Progenitor cell of endocrine pancreas (in vitro differentiated cells): ENCODE measurements at regions not wholly inside any gene's neighbourhood (a gene's known extent, or its start where the extent isn't known, plus 50 kb on each side); places are given as distances from the start of the nearest gene placed in this dataset.
"Not testable (repeated sequence)": the region's sequence is repeated elsewhere in the genome, so short reads cannot be mapped to it uniquely, and the experiment has no call there.

Experiments
- DNase-seq: peaks from one replicate; pipeline ENCODE4 v3.0.0; 2021; ENCODE audit warnings: low spot score; ENCODE audit not compliant: unreplicated experiment
- H3K27ac Mint-ChIP-seq: 2 replicates; pipeline ENCODE4 v1.8.0; 2021; ENCODE audit warnings: mild to moderate bottlenecking, moderate library complexity, mixed read lengths
- H3K27me3 Mint-ChIP-seq: 2 replicates; pipeline ENCODE4 v1.8.0; 2021; ENCODE audit warnings: mixed read lengths
- H3K36me3 Mint-ChIP-seq: 2 replicates; pipeline ENCODE4 v1.8.0; 2022; ENCODE audit warnings: mixed read lengths; ENCODE audit not compliant: insufficient read depth
- H3K4me1 Mint-ChIP-seq: 2 replicates; pipeline ENCODE4 v1.8.0; 2021; ENCODE audit warnings: low read depth, mixed read lengths
- H3K4me3 Mint-ChIP-seq: 2 replicates; pipeline ENCODE4 v1.8.0; 2021; ENCODE audit warnings: low read depth, mild to moderate bottlenecking, moderate library complexity, mixed read lengths
- H3K9me3 Mint-ChIP-seq: 2 replicates; pipeline ENCODE4 v1.8.0; 2021; ENCODE audit warnings: low read depth, mixed read lengths
- TF ChIP-seq, protein P1 (sequence below): fragments of 200-600 bp; sonication (generic); IDR thresholded peaks from one replicate; pipeline ENCODE4 v1.5.0; 2021; ENCODE audit warnings: antibody characterized with exemption, mild to moderate bottlenecking; ENCODE audit not compliant: unreplicated experiment

DNA sequence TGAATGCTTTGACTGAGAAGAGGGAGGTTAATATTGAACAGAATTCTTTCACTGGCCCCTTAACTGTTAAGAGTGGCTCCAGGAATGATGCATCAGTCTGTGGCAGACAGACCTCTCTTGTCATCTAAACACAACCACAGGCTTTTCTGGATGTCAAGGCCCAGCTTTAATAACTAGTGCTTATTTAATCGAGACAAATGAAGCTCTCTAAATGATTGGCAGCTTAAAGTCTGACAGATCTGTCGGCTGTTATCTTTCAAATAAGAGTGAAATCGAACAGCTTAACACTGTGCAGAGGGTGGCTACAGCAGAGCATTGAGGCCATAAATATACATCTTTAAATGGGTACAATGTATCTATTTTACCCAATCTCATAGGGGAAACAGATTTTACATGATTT lies 500.8 kb upstream of the PABPC4L start:
- no peak overlapping the region for H3K4me3 Mint-ChIP-seq
- peaks cover 2% of the 10 kb centered on the region for H3K36me3 Mint-ChIP-seq
- TF ChIP-seq, protein P1, sequence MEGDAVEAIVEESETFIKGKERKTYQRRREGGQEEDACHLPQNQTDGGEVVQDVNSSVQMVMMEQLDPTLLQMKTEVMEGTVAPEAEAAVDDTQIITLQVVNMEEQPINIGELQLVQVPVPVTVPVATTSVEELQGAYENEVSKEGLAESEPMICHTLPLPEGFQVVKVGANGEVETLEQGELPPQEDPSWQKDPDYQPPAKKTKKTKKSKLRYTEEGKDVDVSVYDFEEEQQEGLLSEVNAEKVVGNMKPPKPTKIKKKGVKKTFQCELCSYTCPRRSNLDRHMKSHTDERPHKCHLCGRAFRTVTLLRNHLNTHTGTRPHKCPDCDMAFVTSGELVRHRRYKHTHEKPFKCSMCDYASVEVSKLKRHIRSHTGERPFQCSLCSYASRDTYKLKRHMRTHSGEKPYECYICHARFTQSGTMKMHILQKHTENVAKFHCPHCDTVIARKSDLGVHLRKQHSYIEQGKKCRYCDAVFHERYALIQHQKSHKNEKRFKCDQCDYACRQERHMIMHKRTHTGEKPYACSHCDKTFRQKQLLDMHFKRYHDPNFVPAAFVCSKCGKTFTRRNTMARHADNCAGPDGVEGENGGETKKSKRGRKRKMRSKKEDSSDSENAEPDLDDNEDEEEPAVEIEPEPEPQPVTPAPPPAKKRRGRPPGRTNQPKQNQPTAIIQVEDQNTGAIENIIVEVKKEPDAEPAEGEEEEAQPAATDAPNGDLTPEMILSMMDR, result no peak
- peaks cover 17% of the 10 kb centered on the region for H3K9me3 Mint-ChIP-seq
- H3K27ac Mint-ChIP-seq, result no peak overlapping the region
- H3K4me1 Mint-ChIP-seq, result no peaks in the 10 kb centered on the region
- no peaks in the 10 kb centered on the region for H3K27me3 Mint-ChIP-seq
- DNase-seq, result no peak

DNA sequence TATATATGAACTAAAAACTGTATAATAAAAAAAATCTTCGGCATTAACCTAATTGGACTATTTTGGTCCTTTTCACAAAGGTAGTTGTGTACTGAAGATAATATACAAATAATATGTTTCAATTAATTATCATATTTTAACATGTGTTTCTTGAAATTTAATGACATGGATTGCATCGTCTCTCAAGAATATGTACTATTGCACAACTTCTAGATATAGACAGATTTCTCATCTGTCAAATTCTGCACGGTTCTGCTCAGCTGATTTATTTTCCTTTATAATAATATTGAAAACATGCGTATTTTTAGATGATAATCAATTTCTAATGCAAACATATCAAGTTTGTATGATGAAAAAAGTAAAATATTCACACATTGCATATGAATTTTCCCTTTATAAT lies 498.7 kb upstream of the PABPC4L start:
- H3K36me3 Mint-ChIP-seq, result peaks cover 2% of the 10 kb centered on the region
- peaks cover 17% of the 10 kb centered on the region for H3K9me3 Mint-ChIP-seq
- no peaks in the 10 kb centered on the region for H3K27me3 Mint-ChIP-seq
- TF ChIP-seq, protein P1, result no peak
- H3K4me1 Mint-ChIP-seq, result no peaks in the 10 kb centered on the region
- no peak overlapping the region for H3K4me3 Mint-ChIP-seq
- no peak for DNase-seq
- H3K27ac Mint-ChIP-seq, result no peak overlapping the region

DNA sequence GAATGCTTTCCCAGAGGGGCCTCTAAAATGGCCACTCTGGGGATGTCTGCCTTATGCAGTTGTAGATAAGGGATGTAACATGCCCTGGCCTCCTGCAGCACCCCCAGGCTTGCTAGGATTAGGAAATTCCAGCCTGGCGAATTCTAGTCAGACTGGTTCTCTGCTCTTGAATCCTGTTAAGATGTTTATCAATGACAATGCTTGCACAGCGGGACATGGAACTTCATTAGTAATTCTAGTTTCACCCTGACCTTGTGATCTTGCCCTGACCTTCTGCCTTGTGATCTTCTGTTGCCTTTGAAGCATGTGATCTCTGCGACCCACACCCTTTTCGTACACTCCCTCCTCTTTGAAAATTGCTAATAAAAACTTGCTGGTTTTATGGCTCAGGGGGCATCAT lies 497.2 kb upstream of the PABPC4L start:
- H3K36me3 Mint-ChIP-seq, H3K4me1 Mint-ChIP-seq, H3K27me3 Mint-ChIP-seq, H3K4me3 Mint-ChIP-seq, DNase-seq, H3K27ac Mint-ChIP-seq: not testable (repeated sequence)
- H3K9me3 Mint-ChIP-seq, result peaks cover 17% of the 10 kb centered on the region

DNA sequence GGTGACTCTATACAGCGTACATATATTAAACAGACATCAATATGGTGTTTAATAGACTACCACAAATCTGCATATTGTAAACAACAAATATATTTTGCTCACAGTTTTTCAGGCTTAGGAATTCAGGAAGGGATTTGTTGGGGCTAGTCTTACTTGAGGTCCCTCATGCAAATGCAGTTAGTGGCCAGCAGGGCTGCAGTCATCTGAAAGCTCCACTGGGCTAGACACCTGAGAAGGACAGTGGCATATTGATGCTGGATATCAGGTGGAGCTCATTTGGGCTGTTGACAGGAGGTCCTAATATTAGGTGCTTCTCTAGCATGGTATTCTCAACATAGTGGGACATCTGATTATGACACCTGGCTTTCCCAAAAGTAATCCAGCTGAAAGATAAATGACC lies 493.8 kb upstream of the PABPC4L start:
- peaks cover 2% of the 10 kb centered on the region for H3K36me3 Mint-ChIP-seq
- TF ChIP-seq, protein P1, result peak; percentile 25
- DNase-seq, result no peak
- H3K27ac Mint-ChIP-seq, result no peak overlapping the region
- H3K27me3 Mint-ChIP-seq, result no peaks in the 10 kb centered on the region
- no peaks in the 10 kb centered on the region for H3K4me1 Mint-ChIP-seq
- H3K9me3 Mint-ChIP-seq, result peaks cover 17% of the 10 kb centered on the region
- H3K4me3 Mint-ChIP-seq, result no peak overlapping the region

DNA sequence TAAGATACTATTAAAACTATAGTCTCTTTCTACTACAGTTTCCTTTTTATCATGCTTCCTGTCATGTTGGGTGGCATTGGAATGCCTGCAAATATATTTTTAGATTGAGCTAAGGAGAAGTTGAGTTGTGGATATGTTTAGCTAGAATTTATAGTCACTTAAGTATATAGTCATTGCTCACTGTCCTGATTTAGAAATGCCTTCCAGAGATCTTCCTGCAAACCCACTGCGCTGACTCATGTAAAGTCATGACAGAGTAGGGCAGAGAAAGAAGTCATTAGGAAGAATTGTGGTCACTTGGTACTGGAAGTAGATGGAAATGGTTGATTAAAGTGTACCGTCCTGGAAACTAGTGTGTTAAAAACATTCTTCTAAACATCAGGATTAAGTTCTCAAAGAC lies 490.3 kb upstream of the PABPC4L start:
- DNase-seq, result no peak
- TF ChIP-seq, protein P1, result no peak
- no peak overlapping the region for H3K4me3 Mint-ChIP-seq
- no peaks in the 10 kb centered on the region for H3K9me3 Mint-ChIP-seq
- no peaks in the 10 kb centered on the region for H3K36me3 Mint-ChIP-seq
- H3K27me3 Mint-ChIP-seq, result no peaks in the 10 kb centered on the region
- H3K4me1 Mint-ChIP-seq, result no peaks in the 10 kb centered on the region
- no peak overlapping the region for H3K27ac Mint-ChIP-seq

DNA sequence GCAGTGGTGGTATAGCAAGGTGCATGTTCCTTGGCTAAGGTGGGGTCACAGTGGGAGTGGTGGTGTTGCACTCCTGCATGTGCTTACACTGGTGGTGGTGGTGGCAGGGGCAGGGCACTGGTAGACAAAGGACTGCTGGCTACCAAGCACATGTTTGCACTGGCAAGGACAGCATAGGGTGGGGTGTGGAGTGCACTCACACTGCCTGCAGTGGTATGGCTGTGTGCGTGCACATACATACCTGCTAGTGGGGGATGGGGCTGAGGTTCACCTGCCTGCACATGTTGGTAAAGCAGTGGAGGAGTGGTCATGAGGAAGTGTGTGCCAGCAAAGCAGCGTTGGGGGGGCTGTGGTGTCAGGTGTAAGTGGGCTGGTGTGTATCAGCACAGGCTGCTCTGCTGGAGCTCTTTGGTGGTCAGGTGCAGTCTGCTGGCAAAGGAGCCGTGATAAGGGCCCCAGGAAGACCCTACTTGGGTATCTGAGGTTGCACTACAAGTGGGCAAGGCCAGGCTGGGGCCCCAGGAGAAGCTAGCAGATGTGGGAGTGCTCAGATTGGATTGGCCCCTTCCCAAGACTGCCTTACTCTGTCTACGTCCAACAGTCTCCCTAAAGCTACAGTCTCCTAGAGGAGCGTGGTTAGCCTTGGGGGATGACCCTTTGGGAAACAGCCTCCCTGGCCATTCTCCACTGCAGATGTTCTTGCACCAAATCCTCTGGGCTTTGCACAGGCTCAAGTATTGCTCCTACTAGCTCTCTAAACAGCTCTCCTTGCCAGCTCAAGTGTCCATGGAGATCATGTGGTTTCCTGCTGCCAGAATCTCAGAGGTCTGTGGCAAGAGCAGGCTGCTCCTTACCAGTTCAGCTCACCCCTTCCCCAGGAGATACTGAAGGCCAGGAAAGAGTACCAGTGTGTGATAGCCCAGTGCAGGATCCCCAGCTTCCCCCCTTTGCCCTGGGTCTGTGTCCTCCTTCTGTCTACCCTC lies 486.3 kb upstream of the PABPC4L start:
- no peaks in the 10 kb centered on the region for H3K4me1 Mint-ChIP-seq
- H3K27me3 Mint-ChIP-seq, result no peaks in the 10 kb centered on the region
- H3K27ac Mint-ChIP-seq, result no peak overlapping the region
- H3K9me3 Mint-ChIP-seq, result no peaks in the 10 kb centered on the region
- TF ChIP-seq, protein P1, result no peak
- H3K4me3 Mint-ChIP-seq, result no peak overlapping the region
- H3K36me3 Mint-ChIP-seq, result no peaks in the 10 kb centered on the region
- DNase-seq, result no peak
